Tibial nerve (tissue), 4 donors: ENCODE measurements at regions not wholly inside any gene's neighbourhood (a gene's known extent, or its start where the extent isn't known, plus 50 kb on each side); places are given as distances from the start of the nearest gene placed in this dataset.

ENCODE experiments used
- EP300 ChIP-seq, 2 donors: sonication (generic); formaldehyde crosslinking; IDR thresholded peaks; one replicate each; pipeline ENCODE4 v1.6.1; 2017; ENCODE audit warnings: antibody characterized with exemption in 2 of 2, mild to moderate bottlenecking in 1 of 2
- POLR2A ChIP-seq, 2 donors: fragments of 450-650 bp; IDR thresholded peaks; one replicate each; pipeline ENCODE4 v1.6.1; 2017; ENCODE audit warnings: antibody characterized with exemption in 2 of 2, mild to moderate bottlenecking in 2 of 2, moderate library complexity in 2 of 2
- TF ChIP-seq, protein P1 (sequence below), 5 experiments: fragments of 200-600 bp in 3 of 5; fragments of 450-650 bp in 2 of 5; sonication (generic) in 3 of 5; IDR thresholded peaks; one replicate each; pipeline ENCODE4 v1.5.1; 2016 to 2019; ENCODE audit warnings: antibody characterized with exemption in 5 of 5, mild to moderate bottlenecking in 3 of 5, moderate library complexity in 2 of 5

DNA sequence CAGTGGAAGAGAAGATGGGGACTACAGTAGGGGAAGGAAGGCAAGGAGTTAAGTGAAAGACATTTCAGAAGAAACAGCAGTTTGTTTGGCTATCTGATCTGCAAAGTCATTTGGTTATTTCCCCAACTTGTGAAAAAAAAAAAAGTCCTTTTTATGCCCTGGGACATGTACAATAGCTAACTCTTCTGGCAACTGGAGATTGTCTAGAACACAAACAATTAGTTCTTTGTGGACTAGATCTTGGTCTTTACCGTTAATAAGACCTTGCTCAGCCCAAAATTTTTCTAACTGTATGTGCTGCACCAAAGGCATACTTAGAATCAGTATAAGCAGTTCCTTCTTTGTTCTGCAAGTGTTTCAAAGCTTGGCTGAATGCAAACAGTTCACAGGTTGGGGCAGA, 103.5 kb upstream of the NECTIN3 start:
- TF ChIP-seq, protein P1, sequence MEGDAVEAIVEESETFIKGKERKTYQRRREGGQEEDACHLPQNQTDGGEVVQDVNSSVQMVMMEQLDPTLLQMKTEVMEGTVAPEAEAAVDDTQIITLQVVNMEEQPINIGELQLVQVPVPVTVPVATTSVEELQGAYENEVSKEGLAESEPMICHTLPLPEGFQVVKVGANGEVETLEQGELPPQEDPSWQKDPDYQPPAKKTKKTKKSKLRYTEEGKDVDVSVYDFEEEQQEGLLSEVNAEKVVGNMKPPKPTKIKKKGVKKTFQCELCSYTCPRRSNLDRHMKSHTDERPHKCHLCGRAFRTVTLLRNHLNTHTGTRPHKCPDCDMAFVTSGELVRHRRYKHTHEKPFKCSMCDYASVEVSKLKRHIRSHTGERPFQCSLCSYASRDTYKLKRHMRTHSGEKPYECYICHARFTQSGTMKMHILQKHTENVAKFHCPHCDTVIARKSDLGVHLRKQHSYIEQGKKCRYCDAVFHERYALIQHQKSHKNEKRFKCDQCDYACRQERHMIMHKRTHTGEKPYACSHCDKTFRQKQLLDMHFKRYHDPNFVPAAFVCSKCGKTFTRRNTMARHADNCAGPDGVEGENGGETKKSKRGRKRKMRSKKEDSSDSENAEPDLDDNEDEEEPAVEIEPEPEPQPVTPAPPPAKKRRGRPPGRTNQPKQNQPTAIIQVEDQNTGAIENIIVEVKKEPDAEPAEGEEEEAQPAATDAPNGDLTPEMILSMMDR (IDR thresholded peaks at IDR 0.05), result no peak
- TF ChIP-seq POLR2A (IDR thresholded peaks at IDR 0.05) (no peak), EP300 (IDR thresholded peaks at IDR 0.05) (no peak)
